H1 (cell line): ENCODE measurements at regions not wholly inside any gene's neighbourhood (a gene's known extent, or its start where the extent isn't known, plus 50 kb on each side); places are given as distances from the start of the nearest gene placed in this dataset.

ENCODE experiments used
- CTCF ChIA-PET: fragments of 300-600 bp; sonication (Branson Sonifier 250); formaldehyde crosslinking; loops from one replicate; lab custom pipeline; 2021; ENCODE audit not compliant: partially characterized antibody; lab: Charles Lee
- POLR2A ChIA-PET: fragments of 300-600 bp; sonication (Branson Sonifier 250); formaldehyde crosslinking; loops from one replicate; lab custom pipeline; 2021; ENCODE audit warnings: inconsistent platforms; ENCODE audit not compliant: partially characterized antibody; lab: Charles Lee
- DNase-seq, 2 experiments: peaks; one replicate each; pipeline versions ENCODE4 v3.0.0 to v3.0.0-alpha.2; 2010 to 2022; ENCODE audit warnings: low spot score in 2 of 2, low read depth in 1 of 2, mixed read lengths in 1 of 2
- FAIRE-seq: peaks from 2 replicates; lab custom pipeline; 2011; peaks lifted over from hg19 to GRCh38; lab: Jason Lieb, UNC
- H2AFZ ChIP-seq: 2 replicates; pipeline ENCODE4 v1.8.1; 2012; ENCODE audit warnings: low read length, inconsistent platforms
- H2AK5ac ChIP-seq: 2 replicates; pipeline ENCODE4 v1.6.1; 2013; ENCODE audit warnings: low read depth, low read length
- H2BK120ac ChIP-seq: replicated peaks from 2 replicates; pipeline ENCODE3; 2013; ENCODE audit warnings: low read depth, low read length, inconsistent platforms
- H2BK12ac ChIP-seq: 2 replicates; pipeline ENCODE4 v1.6.1; 2013; ENCODE audit warnings: low read depth, low read length
- H2BK15ac ChIP-seq: 2 replicates; pipeline ENCODE4 v1.6.1; 2013; ENCODE audit warnings: low read length
- H2BK20ac ChIP-seq: 2 replicates; pipeline ENCODE4 v1.6.1; 2013; ENCODE audit warnings: low read length
- H2BK5ac ChIP-seq: 2 replicates; pipeline ENCODE4 v1.6.1; 2013; ENCODE audit warnings: low read depth, low read length
- H3K14ac ChIP-seq: 2 replicates; pipeline ENCODE4 v1.6.1; 2013; ENCODE audit warnings: inconsistent platforms; ENCODE audit not compliant: insufficient read length
- H3K18ac ChIP-seq: 2 replicates; pipeline ENCODE4 v1.6.1; 2013; ENCODE audit warnings: low read length; ENCODE audit errors: extremely low read depth
- H3K23ac ChIP-seq: 2 replicates; pipeline ENCODE4 v1.6.1; 2013; ENCODE audit warnings: inconsistent platforms; ENCODE audit not compliant: insufficient read length
- H3K23me2 ChIP-seq: 2 replicates; pipeline ENCODE4 v1.6.1; 2013; ENCODE audit warnings: low read depth, low read length
- H3K27ac ChIP-seq: 2 replicates; pipeline ENCODE4 v1.6.1; 2011; ENCODE audit warnings: low read depth, low read length, inconsistent platforms
- H3K27me3 ChIP-seq, 4 experiments: replicated peaks in 1 of 4; 1 replicate in 1 of 4; 2 replicates in 3 of 4; pipeline versions ENCODE4 v1.6.1 to v1.8.1; 2011 to 2013; ENCODE audit warnings: low read length in 3 of 4, mild to moderate bottlenecking in 3 of 4, inconsistent platforms in 2 of 4, mixed read lengths in 2 of 4, moderate library complexity in 1 of 4; ENCODE audit not compliant: control insufficient read depth in 3 of 4, insufficient read depth in 3 of 4; ENCODE audit errors: extremely low read depth in 1 of 4
- H3K36me3 ChIP-seq, 4 experiments: 2 replicates each; pipeline versions ENCODE4 v1.6.1 to v1.8.1; 2011 to 2013; ENCODE audit warnings: mild to moderate bottlenecking in 4 of 4, low read length in 3 of 4, moderate library complexity in 2 of 4, control low read depth in 1 of 4, inconsistent platforms in 1 of 4; ENCODE audit not compliant: insufficient read depth in 4 of 4, control insufficient read depth in 2 of 4
- H3K4ac ChIP-seq: replicated peaks from 2 replicates; pipeline ENCODE3; 2013; ENCODE audit warnings: low read length, low read depth, mixed read lengths, inconsistent platforms; ENCODE audit not compliant: insufficient read length
- H3K4me1 ChIP-seq, 4 experiments: replicated peaks in 1 of 4; 1 replicate in 1 of 4; 2 replicates in 3 of 4; pipeline versions ENCODE4 v1.6.1 to v1.8.1; 2011 to 2013; ENCODE audit warnings: low read length in 3 of 4, inconsistent platforms in 2 of 4, mixed read lengths in 1 of 4; ENCODE audit not compliant: insufficient read depth in 4 of 4, control insufficient read depth in 3 of 4
- H3K4me2 ChIP-seq, 2 experiments: 2 replicates each; pipeline versions ENCODE4 v1.6.1 to v1.8.1; 2011 to 2013; ENCODE audit warnings: low read depth in 2 of 2, low read length in 2 of 2, control low read depth in 1 of 2, inconsistent platforms in 1 of 2, mild to moderate bottlenecking in 1 of 2; ENCODE audit not compliant: insufficient read depth in 1 of 2
- H3K4me3 ChIP-seq, 4 experiments: fragments of 200-600, 300-600 bp in 1 of 4; sonication (generic), shearing (Covaris generic), sonication (Bioruptor Twin) in 1 of 4; 2 replicates each; pipeline versions ENCODE4 v1.5.1 to v1.8.1; 2011 to 2016; ENCODE audit warnings: low read length in 4 of 4, low read depth in 3 of 4, control low read depth in 2 of 4, inconsistent platforms in 2 of 4, mild to moderate bottlenecking in 2 of 4, mixed read lengths in 1 of 4, moderate library complexity in 1 of 4; ENCODE audit not compliant: insufficient read depth in 2 of 4; ENCODE audit errors: extremely low read depth in 1 of 4
- H3K56ac ChIP-seq: replicated peaks from 2 replicates; pipeline ENCODE3; 2013; ENCODE audit warnings: low read depth, mild to moderate bottlenecking, mixed read lengths, low read length, inconsistent platforms; ENCODE audit not compliant: insufficient read length
- H3K79me1 ChIP-seq: 2 replicates; pipeline ENCODE4 v1.6.1; 2013; ENCODE audit warnings: low read depth, low read length, control low read depth
- H3K79me2 ChIP-seq, 2 experiments: 2 replicates each; pipeline versions ENCODE4 v1.6.1 to v1.8.1; 2012 to 2013; ENCODE audit warnings: low read length in 2 of 2, mild to moderate bottlenecking in 2 of 2, inconsistent platforms in 1 of 2; ENCODE audit not compliant: insufficient read depth in 2 of 2, control insufficient read depth in 1 of 2
- H3K9ac ChIP-seq, 4 experiments: replicated peaks in 1 of 4; 1 replicate in 1 of 4; 2 replicates in 3 of 4; pipeline versions ENCODE4 v1.6.1 to v1.8.1; 2011 to 2013; ENCODE audit warnings: low read depth in 3 of 4, low read length in 3 of 4, control low read depth in 2 of 4, mild to moderate bottlenecking in 2 of 4, moderate library complexity in 2 of 4, inconsistent platforms in 1 of 4; ENCODE audit errors: extremely low read depth in 1 of 4
- H3K9me3 ChIP-seq, 2 experiments: 2 replicates each; pipeline versions ENCODE4 v1.6.1 to v1.8.1; 2012 to 2013; ENCODE audit warnings: mild to moderate bottlenecking in 2 of 2, moderate library complexity in 2 of 2, control low read depth in 1 of 2, inconsistent platforms in 1 of 2, low read depth in 1 of 2, low read length in 1 of 2, mixed read lengths in 1 of 2; ENCODE audit not compliant: insufficient read depth in 2 of 2
- H4K20me1 ChIP-seq, 2 experiments: replicated peaks in 1 of 2; 2 replicates each; pipeline versions ENCODE3 to v1.8.1; 2011 to 2013; ENCODE audit warnings: inconsistent platforms in 2 of 2, low read length in 2 of 2, mild to moderate bottlenecking in 1 of 2; ENCODE audit not compliant: insufficient read depth in 2 of 2, control insufficient read depth in 1 of 2
- H4K5ac ChIP-seq: 2 replicates; pipeline ENCODE4 v1.6.1; 2013; ENCODE audit warnings: low read length, low read depth, mixed read lengths, inconsistent platforms; ENCODE audit not compliant: insufficient read length
- H4K8ac ChIP-seq: 2 replicates; pipeline ENCODE4 v1.8.0; 2013; ENCODE audit warnings: mild to moderate bottlenecking, moderate library complexity, low read length, inconsistent platforms; ENCODE audit not compliant: insufficient read depth; ENCODE audit errors: extremely low read depth
- H4K91ac ChIP-seq: replicated peaks from 2 replicates; pipeline ENCODE3; 2013; ENCODE audit warnings: low read length, mixed read lengths, inconsistent platforms; ENCODE audit not compliant: insufficient read length
- GTF2F1 ChIP-seq: IDR thresholded peaks from 2 replicates; pipeline ENCODE4 v1.6.1; 2012; ENCODE audit warnings: low read depth, low read length, improper control_type of control experiment, borderline replicate concordance
- KDM4A ChIP-seq: IDR thresholded peaks from one replicate; pipeline ENCODE4 v1.7.1; 2012; ENCODE audit warnings: low read depth, mild to moderate bottlenecking, moderate library complexity, low read length, inconsistent platforms; ENCODE audit not compliant: severe bottlenecking
- KDM5A ChIP-seq: fragments of 200-600 bp; IDR thresholded peaks from 2 replicates; pipeline ENCODE4 v1.7.1; 2012; ENCODE audit warnings: mild to moderate bottlenecking, low read length, inconsistent platforms, mixed read lengths
- NANOG ChIP-seq: IDR thresholded peaks from 2 replicates; pipeline ENCODE4 v1.6.1; 2011; ENCODE audit warnings: low read length, low read depth, mild to moderate bottlenecking, inconsistent platforms; ENCODE audit not compliant: insufficient read depth, poor library complexity, severe bottlenecking
- RBBP5 ChIP-seq: IDR thresholded peaks from 2 replicates; pipeline ENCODE4 v1.7.1; 2012; ENCODE audit warnings: low read depth, mild to moderate bottlenecking, inconsistent platforms, low read length, moderate library complexity, borderline replicate concordance
- RXRA ChIP-seq: IDR thresholded peaks from 2 replicates; pipeline ENCODE4 v1.6.1; 2011; ENCODE audit warnings: low read depth, mild to moderate bottlenecking, low read length, moderate library complexity; ENCODE audit not compliant: insufficient read depth
- WGBS, 2 experiments: shearing (Covaris generic) in 1 of 2; methylation state at CpG; one replicate each; pipeline versions ENCODE4 v1.1.6 to v1.1.7; 2013 to 2015; ENCODE audit warnings: low lambda C conversion rate in 2 of 2, mixed read lengths in 2 of 2, inconsistent platforms in 1 of 2, low coverage in 1 of 2, missing lambda C conversion rate in 1 of 2; ENCODE audit not compliant: insufficient replicate concordance in 2 of 2, insufficient coverage in 1 of 2, insufficient read length in 1 of 2; ENCODE audit errors: extremely low coverage in 1 of 2, missing lambda C conversion rate in 1 of 2; 5-methylcytosine and 5-hydroxymethylcytosine counted together
- TF ChIP-seq, protein P1 (sequence below): IDR thresholded peaks from 2 replicates; pipeline ENCODE4 v1.6.1; 2011; ENCODE audit warnings: low read length, improper control_type of control experiment

GRCh38 chr1:106564192-106564591 lies 492.3 kb upstream of the PRMT6 start:
- Histone ChIP-seq H2AK5ac (no peak overlapping the region), H3K56ac (no peak overlapping the region), H2BK120ac (no peak overlapping the region), H3K9ac (no peak overlapping the region), H3K36me3 (no peaks in the 10 kb centered on the region), H3K79me2 (no peaks in the 10 kb centered on the region), H3K4me1 (no peaks in the 10 kb centered on the region), H3K4me3 (no peak overlapping the region), H3K14ac (no peak overlapping the region), H3K9me3 (no peaks in the 10 kb centered on the region), H3K18ac (no peak overlapping the region), H3K4me2 (no peak overlapping the region), H4K91ac (no peak overlapping the region), H2AFZ (no peak overlapping the region), H2BK12ac (no peak overlapping the region), H2BK5ac (no peak overlapping the region), H2BK20ac (no peak overlapping the region), H4K5ac (no peak overlapping the region), H3K27me3 (no peaks in the 10 kb centered on the region), H3K23me2 (no peaks in the 10 kb centered on the region), H4K8ac (no peak overlapping the region), H2BK15ac (no peak overlapping the region), H3K4ac (no peak overlapping the region), H3K27ac (no peak overlapping the region), H3K23ac (no peak overlapping the region), H3K79me1 (no peaks in the 10 kb centered on the region), H4K20me1 (no peaks in the 10 kb centered on the region)
- TF ChIP-seq GTF2F1 = no peak
- TF ChIP-seq, protein P1, sequence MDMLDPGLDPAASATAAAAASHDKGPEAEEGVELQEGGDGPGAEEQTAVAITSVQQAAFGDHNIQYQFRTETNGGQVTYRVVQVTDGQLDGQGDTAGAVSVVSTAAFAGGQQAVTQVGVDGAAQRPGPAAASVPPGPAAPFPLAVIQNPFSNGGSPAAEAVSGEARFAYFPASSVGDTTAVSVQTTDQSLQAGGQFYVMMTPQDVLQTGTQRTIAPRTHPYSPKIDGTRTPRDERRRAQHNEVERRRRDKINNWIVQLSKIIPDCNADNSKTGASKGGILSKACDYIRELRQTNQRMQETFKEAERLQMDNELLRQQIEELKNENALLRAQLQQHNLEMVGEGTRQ = no peak
- no peak for TF ChIP-seq RBBP5
- no peak for TF ChIP-seq KDM5A
- no peak for TF ChIP-seq NANOG
- no peak for TF ChIP-seq KDM4A
- TF ChIP-seq RXRA = no peak
- WGBS, 2 experiments = 91% methylated on average over 2 of the region's 2 CpGs; no CpG with 5 or more reads in 1 of the 2 experiments
- ChIA-PET POLR2A (interaction anchor here (0.7 kb wide), 1 partner anchor 658 kb away, joined by 3 read pairs; no protein-coding TSS in a partner anchor), CTCF (interaction anchor here (0.8 kb wide), 1 partner anchor 8 kb away, joined by 4 read pairs; no protein-coding TSS in a partner anchor)
- FAIRE-seq = no peak
- DNase-seq = no peak
